ENCODE measurements at regions not wholly inside any gene's neighbourhood (a gene's known extent, or its start where the extent isn't known, plus 50 kb on each side); places are given as distances from the start of the nearest gene placed in this dataset.

DNA sequence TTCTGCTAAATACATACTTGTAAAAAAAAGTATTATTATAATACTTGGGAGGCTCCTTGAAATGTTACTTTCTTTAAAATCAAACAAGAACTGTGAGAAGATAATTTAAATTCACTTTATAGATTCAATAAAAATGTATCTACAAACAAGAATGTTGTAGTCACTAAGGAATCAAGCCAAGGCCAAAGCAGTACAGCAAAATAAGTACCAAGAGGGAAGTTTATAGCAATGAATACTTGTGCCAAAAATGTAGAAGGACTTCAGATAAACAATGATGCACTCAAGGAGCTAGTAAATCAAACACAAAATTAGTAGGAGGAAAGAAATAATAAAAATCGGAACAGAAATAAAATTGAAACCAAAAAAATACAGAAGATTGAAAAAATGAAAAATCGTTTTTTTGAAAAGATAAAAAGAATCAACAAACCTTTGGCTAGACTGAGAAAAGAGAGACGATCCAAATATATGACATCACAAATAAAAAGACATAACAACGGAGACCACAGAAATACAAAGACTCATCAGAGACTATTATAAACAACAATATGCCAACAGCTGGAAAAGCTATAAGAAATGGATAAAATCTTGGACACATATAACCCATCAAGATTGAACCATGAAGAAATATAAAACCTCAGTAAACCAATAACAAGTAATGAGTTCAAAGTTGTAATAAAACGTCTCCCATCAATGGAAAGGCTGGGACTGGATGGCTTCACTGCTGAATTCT lies 286.0 kb upstream of the TMEM229A start:
- TF ChIP-seq CTCF (IDR thresholded peaks at IDR 0.05; ENCODE audit: low read length) (no peak), EZH2 (optimal IDR thresholded peaks at IDR 0.05; ENCODE audit: low read depth, low read length) (no peak), EZH2phosphoT487 (IDR thresholded peaks at IDR 0.05; ENCODE audit: low read length) (no peak)

Data from MM.1S (cell line).